ENCODE measurements at regions not wholly inside any gene's neighbourhood (a gene's known extent, or its start where the extent isn't known, plus 50 kb on each side); places are given as distances from the start of the nearest gene placed in this dataset.

DNA sequence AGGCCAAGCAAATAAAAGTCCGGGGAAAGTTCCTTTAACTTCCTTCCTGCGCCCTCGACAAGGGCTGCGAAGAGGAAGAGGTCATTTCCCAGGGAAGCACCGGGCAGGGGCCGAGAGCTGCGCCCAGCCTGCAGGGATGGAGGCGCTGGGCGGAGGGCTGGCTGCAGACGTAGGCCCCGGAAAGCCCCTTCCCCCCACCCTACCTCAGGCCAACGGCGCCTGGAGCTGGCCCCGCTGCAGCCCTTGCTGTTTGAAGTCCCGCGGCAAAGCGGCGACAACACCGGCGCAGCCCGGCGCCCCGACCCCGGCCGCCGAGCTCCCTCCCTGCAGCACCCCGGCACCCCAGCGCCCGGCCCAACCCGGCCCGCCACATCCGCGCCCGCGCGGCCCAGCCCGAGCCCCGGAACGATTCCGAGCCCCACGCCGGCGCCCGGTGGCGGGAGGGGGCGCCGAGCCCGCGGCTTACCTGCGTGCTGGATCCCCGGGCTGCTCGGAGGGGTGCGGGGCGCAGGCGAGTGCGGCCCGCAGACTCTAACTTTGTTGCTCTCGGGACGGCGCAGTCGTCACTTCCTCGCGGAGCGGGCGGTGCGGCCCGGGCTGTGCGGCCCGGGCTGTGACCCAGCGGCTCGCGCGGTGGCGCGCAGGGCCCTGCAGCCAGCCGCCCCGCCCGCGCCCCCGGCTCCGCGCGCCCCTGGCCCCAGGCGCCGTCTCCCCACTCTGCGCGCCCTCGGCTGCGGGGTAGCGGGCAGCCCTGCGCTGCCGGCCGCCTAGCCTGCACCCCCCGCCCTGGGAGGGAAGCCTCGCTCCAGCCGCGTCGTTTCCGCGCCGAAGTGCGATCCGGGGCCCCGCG lies 64.8 kb upstream of the PTGR2 start:
- TF ChIP-seq, protein P1, sequence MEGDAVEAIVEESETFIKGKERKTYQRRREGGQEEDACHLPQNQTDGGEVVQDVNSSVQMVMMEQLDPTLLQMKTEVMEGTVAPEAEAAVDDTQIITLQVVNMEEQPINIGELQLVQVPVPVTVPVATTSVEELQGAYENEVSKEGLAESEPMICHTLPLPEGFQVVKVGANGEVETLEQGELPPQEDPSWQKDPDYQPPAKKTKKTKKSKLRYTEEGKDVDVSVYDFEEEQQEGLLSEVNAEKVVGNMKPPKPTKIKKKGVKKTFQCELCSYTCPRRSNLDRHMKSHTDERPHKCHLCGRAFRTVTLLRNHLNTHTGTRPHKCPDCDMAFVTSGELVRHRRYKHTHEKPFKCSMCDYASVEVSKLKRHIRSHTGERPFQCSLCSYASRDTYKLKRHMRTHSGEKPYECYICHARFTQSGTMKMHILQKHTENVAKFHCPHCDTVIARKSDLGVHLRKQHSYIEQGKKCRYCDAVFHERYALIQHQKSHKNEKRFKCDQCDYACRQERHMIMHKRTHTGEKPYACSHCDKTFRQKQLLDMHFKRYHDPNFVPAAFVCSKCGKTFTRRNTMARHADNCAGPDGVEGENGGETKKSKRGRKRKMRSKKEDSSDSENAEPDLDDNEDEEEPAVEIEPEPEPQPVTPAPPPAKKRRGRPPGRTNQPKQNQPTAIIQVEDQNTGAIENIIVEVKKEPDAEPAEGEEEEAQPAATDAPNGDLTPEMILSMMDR (conservative IDR thresholded peaks at IDR 0.05; ENCODE audit: low read length) = no peak
- peak overlapping the region; percentile 80 for H3K27ac ChIP-seq (ENCODE audit: low read depth, low read length, poor library complexity, severe bottlenecking)
- peaks cover 47% of the 10 kb centered on the region for H3K79me2 ChIP-seq (ENCODE audit: insufficient read depth, low read depth, low read length)
- DNase-seq (ENCODE audit: low spot score) = peak; percentile 77
- no TSS peak for BruUV-seq (replicated peaks)
- peak overlapping the region; percentile 72 for H3K4me3 ChIP-seq (ENCODE audit: low read depth, low read length, poor library complexity, severe bottlenecking)
- H3K4me1 ChIP-seq (ENCODE audit: insufficient read depth, low read length, poor library complexity, severe bottlenecking) = peaks cover 61% of the 10 kb centered on the region
- peaks cover 15% of the 10 kb centered on the region for H3K36me3 ChIP-seq (ENCODE audit: insufficient read depth, low read length)
- intact Hi-C loops (cut with micrococcal nuclease; ENCODE audit: unreplicated experiment) = loop anchor here (1.0 to 2.0 kb wide), 3 partner anchors 16 to 38 kb away; no protein-coding TSS in a partner anchor
- H3K9me2 ChIP-seq (ENCODE audit: insufficient read depth, low read length) = no peaks in the 10 kb centered on the region
- no peaks in the 10 kb centered on the region for H4K20me1 ChIP-seq (ENCODE audit: insufficient read depth, low read length)
- ChIA-PET CTCF (ENCODE audit: unreplicated experiment) (interaction anchor here (1.2 to 1.4 kb wide), 3 partner anchors 9 to 15 kb away, joined by 3 to 5 read pairs (median 3); no protein-coding TSS in a partner anchor), POLR2A (interaction anchor here (0.6 to 6.5 kb wide), 9 partner anchors 10 to 389 kb away, joined by 3 to 97 read pairs (median 6); a partner anchor contains a TSS)
- peak overlapping the region; percentile 63 for H2AFZ ChIP-seq (ENCODE audit: low read length)
- H3K9me3 ChIP-seq (ENCODE audit: low read length) = no peaks in the 10 kb centered on the region
- peak overlapping the region; percentile 99 for H3K4me2 ChIP-seq (ENCODE audit: low read length)

DNA sequence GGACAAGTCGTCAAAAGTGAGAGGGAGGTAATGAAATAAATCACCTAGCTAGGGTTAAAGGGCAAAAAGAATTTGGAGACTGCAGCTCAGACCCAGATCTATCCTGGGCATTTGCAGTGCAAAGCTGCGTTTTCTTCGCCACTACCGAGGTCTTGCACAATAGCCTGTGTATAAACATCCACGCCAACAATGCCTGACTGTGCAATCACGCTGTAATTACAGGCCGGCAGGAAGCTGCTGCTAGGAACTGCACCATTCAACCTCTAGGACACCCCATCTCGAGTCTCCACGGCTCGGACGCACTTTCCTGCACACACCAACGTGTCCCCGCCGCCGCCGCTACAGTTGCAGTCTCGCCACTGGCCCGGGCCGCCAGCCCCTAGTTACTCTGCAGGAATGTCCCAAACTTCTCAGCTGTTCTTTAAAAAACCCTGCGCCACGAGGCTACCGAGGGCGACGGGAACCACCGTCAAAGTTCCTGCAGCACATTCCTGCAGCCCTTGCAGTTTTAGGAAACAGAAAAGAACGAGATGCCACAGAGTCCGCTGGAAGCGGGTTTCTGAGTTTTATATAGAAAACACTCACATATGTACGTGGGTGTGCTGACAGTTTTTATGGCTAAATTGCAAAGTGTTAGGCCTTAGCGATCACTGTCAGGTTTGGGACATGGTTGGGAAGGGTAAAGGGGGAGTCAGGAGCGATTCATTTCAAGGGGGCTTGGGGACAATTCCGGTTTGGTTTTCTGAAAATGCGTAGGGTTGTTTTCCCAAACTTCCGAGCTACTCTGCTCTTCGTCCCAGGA lies 65.6 kb upstream of the PTGR2 start:
- Histone ChIP-seq H2AFZ (ENCODE audit: low read length) (peak overlapping the region; percentile 28; the same call in 1 of the 2 replicates), H3K79me2 (ENCODE audit: insufficient read depth, low read depth, low read length) (peaks cover 56% of the 10 kb centered on the region), H3K4me1 (ENCODE audit: insufficient read depth, low read length, poor library complexity, severe bottlenecking) (peaks cover 61% of the 10 kb centered on the region), H4K20me1 (ENCODE audit: insufficient read depth, low read length) (no peaks in the 10 kb centered on the region), H3K36me3 (ENCODE audit: insufficient read depth, low read length) (peaks cover 21% of the 10 kb centered on the region), H3K27ac (ENCODE audit: low read depth, low read length, poor library complexity, severe bottlenecking) (peak overlapping the region; percentile 80), H3K9me2 (ENCODE audit: insufficient read depth, low read length) (no peaks in the 10 kb centered on the region), H3K4me3 (ENCODE audit: low read depth, low read length, poor library complexity, severe bottlenecking) (peak overlapping the region; percentile 72), H3K4me2 (ENCODE audit: low read length) (peak overlapping the region; percentile 99), H3K9me3 (ENCODE audit: low read length) (no peaks in the 10 kb centered on the region)
- POLR2A ChIA-PET = interaction anchor here (0.6 to 6.5 kb wide), 10 partner anchors 9 to 866 kb away, joined by 3 to 97 read pairs (median 6); a partner anchor contains a TSS
- TF ChIP-seq, protein P1 (conservative IDR thresholded peaks at IDR 0.05; ENCODE audit: low read length) = 0 out of 2 replicates have a peak, but pooled peaks have one; percentile 29
- TF ChIP-seq EZH2phosphoT487 (IDR thresholded peaks at IDR 0.05; ENCODE audit: borderline replicate concordance, low read depth, low read length) = no peak
- peak; percentile 83 for DNase-seq (ENCODE audit: low spot score)
- CTCF ChIA-PET (ENCODE audit: unreplicated experiment) = interaction anchor here (0.9 to 1.4 kb wide), 5 partner anchors 8 to 33 kb away, joined by 3 to 7 read pairs (median 3); no protein-coding TSS in a partner anchor
- intact Hi-C loops (cut with micrococcal nuclease; ENCODE audit: unreplicated experiment) = loop anchor here (1.0 to 2.0 kb wide), 2 partner anchors 15 to 28 kb away; no protein-coding TSS in a partner anchor
- BruUV-seq (replicated peaks) = no TSS peak
